HG02798 (cell line): ENCODE measurements at regions not wholly inside any gene's neighbourhood (a gene's known extent, or its start where the extent isn't known, plus 50 kb on each side); places are given as distances from the start of the nearest gene placed in this dataset.
"Not testable (repeated sequence)": the region's sequence is repeated elsewhere in the genome, so short reads cannot be mapped to it uniquely, and the experiment has no call there.

ENCODE experiments used
- ATAC-seq: cut with Tn5 transposase; IDR thresholded peaks from one replicate; pipeline ENCODE4 v1.9.1; 2021; ENCODE audit warnings: mild to moderate bottlenecking; ENCODE audit not compliant: unreplicated experiment, poor library complexity

- not testable (repeated sequence) for ATAC-seq
Observed at GRCh38 chr4:131883181-131883580, 1265.9 kb upstream of the PCDH10 start.

DNA sequence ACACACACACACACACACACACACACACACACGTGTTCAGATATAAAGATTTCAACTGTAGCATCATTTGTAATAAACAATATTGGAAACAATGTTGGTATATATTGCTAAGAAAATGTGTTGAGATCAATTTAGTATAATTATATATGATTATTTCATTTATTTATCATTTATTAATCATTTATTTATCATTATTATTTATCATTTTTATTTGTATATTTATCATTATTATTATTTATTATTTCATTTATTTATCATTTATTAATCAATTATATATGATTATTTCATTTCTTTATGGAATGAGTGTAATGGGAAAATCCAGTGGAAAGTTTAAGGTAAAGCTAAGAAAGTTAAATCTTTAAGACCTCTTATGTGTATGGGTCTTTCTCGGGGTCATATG, 1223.4 kb upstream of the PCDH10 start:
- ATAC-seq, result not testable (repeated sequence)

DNA sequence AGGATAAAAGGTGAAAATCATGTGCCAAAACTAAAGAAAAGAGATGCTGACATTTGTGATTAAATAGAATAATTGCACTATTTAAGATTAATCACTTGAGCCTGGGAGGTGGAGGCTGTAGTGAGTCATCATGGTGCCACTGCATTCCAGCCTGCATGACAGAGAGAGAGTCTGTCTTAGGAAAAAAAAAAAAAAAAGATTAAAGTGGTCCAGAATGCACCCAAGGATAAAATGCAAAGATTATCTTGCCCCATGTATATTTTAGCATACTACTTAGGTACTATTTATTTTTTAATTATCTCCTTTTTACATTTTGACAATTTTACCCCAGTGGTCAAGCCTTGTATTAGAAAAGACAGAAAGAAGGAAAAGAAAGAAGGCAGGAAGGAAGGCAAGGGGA, 1181.4 kb upstream of the PCDH10 start:
- not testable (repeated sequence) for ATAC-seq

- ATAC-seq, result no peak
Observed at GRCh38 chr4:131974730-131975129, 1174.4 kb upstream of the PCDH10 start.

- not testable (repeated sequence) for ATAC-seq
Observed at GRCh38 chr4:131975276-131976132, 1173.6 kb upstream of the PCDH10 start.

- not testable (repeated sequence) for ATAC-seq
Observed at GRCh38 chr4:131976133-131977002, 1172.7 kb upstream of the PCDH10 start.

- ATAC-seq, result no peak
Observed at GRCh38 chr4:131978120-131978519, 1171.0 kb upstream of the PCDH10 start.

- no peak for ATAC-seq
Observed at GRCh38 chr4:131989576-131989975, 1159.5 kb upstream of the PCDH10 start.

DNA sequence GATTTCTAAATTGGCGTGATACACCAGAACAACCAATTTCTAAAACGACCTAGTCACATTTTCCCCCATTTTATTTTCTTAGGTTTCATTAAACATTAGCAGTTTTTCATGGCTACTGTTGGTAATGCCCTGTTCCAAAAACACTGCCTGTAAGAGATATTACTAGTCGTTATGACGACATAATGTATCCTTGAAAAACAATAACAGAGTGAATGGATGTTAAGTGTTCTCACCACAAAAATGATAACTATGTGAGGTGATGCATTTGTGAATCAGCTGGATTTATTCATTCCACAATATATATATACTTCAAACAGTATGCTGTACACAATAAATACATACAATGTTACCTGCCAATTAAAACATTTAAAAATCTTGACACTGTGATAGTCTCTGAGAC, 1147.6 kb upstream of the PCDH10 start:
- no peak for ATAC-seq

- ATAC-seq, result no peak
Observed at GRCh38 chr4:132003593-132003992, 1145.5 kb upstream of the PCDH10 start.

DNA sequence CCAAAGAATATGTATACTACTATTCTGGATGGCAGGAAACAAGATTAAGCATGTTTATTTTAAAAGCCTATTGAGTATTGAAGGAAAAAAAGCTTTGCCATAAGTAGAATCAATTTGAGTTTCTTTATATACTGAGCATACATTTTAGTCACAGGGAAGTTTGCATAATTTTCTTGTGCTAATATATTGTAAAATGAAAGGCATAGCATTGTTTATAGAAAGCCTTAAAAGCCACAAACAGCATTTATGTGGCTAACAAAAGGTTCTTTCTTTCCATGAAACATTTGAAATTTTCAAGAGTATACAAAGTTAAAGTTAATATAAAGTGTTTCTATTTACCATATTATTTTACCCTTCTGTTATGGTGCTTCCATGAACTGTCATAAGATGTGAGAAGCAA, 1133.8 kb upstream of the PCDH10 start:
- ATAC-seq, result no peak

- ATAC-seq, result no peak
Observed at GRCh38 chr4:132016703-132017350, 1132.3 kb upstream of the PCDH10 start.

DNA sequence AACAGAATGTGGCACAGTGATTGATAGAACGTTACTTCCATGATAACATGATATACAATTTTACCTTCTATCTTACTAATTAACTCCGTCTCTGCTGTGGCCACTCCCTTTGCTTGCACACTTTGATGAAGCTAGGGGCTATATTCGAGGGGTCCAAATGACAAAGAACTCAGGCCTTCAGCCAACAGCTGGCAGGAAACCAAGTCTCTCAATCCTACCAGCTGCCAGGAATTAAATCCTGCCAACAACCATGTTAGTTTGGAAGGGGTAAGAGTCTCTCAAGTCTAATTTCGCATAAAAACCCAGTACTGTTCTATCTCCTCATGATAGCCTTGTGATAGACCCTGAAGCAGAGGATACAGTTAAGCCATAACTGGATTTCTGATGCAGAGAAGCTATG, 1122.9 kb upstream of the PCDH10 start:
- no peak for ATAC-seq

DNA sequence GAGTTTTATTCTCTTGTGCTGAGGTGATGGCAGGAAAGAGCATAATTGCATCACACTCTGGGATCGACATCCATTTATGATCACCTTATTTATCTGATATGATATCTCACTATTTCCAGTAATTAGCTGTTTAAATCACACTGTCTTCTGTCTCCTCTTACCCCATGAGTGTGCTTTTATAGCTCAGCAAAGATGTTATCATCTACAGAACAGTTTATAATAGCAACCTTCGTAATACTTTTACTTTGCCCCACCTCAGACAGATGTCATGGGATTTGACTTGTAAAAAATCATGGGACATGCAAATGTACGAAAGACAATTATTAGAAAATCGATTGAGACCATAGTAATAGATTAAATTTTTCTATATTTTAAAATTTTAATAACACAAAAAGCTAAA, 1122.3 kb upstream of the PCDH10 start:
- no peak for ATAC-seq

GRCh38 chr4:132056496-132056895, 1092.6 kb upstream of the PCDH10 start:
- ATAC-seq, result no peak

- ATAC-seq, result no peak
Observed at GRCh38 chr4:132059227-132059626, 1089.9 kb upstream of the PCDH10 start.

DNA sequence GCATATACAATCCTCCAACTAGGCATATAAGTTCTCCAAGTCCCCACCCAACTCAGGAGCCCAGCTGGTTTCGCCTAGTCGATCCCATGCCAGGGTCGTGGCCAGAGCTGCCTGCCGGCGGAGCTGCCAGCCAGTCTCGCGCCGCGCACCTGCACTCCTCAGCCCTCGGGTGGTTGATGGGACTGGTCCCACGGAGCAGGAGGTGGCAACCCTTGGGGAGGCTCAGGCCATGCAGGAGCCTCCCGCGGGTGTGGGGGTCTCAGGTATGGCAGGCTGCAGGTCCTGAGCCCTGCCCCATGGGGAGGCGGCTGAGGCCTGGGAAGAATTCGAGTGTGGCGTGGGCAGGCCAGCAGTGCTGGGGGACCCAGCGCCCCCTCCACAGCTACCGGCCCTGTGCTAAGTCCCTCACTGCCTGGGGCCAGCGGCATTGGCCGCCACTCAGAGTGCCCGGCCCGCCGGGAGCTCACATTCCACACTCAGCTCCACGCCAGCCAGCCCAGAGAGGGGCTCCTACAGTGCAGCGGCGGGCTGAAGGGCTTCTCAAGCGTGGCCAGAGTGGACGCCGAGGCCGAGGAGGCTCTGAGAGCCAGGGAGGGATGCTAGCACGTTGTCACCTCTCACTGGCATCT, 1086.4 kb upstream of the PCDH10 start:
- ATAC-seq, result no peak

GRCh38 chr4:132063829-132064228, 1085.3 kb upstream of the PCDH10 start:
- ATAC-seq, result no peak

GRCh38 chr4:132065940-132066495, 1083.1 kb upstream of the PCDH10 start:
- ATAC-seq, result no peak

DNA sequence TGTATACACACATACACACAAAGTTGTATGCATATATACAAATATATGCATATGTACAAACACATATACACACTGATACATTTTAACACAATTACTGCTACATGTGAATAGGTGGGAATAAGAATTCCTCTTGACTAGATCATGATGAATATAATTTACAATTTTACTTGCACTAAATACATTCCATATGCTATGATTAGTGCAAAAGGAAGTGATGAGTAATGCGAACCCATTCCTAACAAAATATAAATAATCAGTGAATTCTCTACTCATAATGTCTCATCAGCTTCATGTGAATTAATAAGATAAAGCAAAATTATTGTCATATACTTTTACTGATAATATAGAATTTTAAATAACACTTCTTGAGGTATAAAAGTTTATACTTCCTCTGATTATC, 1077.3 kb upstream of the PCDH10 start:
- no peak for ATAC-seq
